MM.1S (cell line): ENCODE measurements at regions not wholly inside any gene's neighbourhood (a gene's known extent, or its start where the extent isn't known, plus 50 kb on each side); places are given as distances from the start of the nearest gene placed in this dataset.

ENCODE experiments used
- DNase-seq: peaks from one replicate; pipeline ENCODE4 v3.0.0-alpha.2; 2015
- H2AFZ ChIP-seq: fragments of 300-600 bp; sonication (generic); 2 replicates; pipeline ENCODE4 v1.6.0; 2016; ENCODE audit warnings: antibody characterized with exemption, low read length
- H3F3A ChIP-seq: fragments of 300-600 bp; sonication (generic); 2 replicates; pipeline ENCODE4 v1.6.1; 2016; ENCODE audit warnings: mild to moderate bottlenecking, antibody characterized with exemption, low read length, moderate library complexity, mixed read lengths; ENCODE audit not compliant: insufficient read depth
- H3K27ac ChIP-seq: fragments of 300-600 bp; sonication (generic); 2 replicates; pipeline ENCODE4 v1.5.1; 2016; ENCODE audit warnings: mild to moderate bottlenecking, low read length
- H3K27me3 ChIP-seq: fragments of 300-600 bp; sonication (generic); replicated peaks from 2 replicates; pipeline ENCODE4 v1.6.0; 2016; ENCODE audit warnings: low read length; ENCODE audit not compliant: insufficient read depth
- H3K36me3 ChIP-seq: fragments of 300-600 bp; sonication (generic); replicated peaks from 2 replicates; pipeline ENCODE4 v1.6.1; 2016; ENCODE audit warnings: mild to moderate bottlenecking, low read length, mixed read lengths; ENCODE audit not compliant: insufficient read depth
- H3K4me1 ChIP-seq: fragments of 300-600 bp; sonication (generic); 2 replicates; pipeline ENCODE4 v1.6.1; 2016; ENCODE audit warnings: low read length, mixed read lengths
- H3K4me2 ChIP-seq: fragments of 300-600 bp; sonication (generic); 2 replicates; pipeline ENCODE4 v1.6.0; 2016; ENCODE audit warnings: low read depth, low read length
- H3K4me3 ChIP-seq: fragments of 300-600 bp; sonication (generic); 2 replicates; pipeline ENCODE4 v1.5.1; 2016; ENCODE audit warnings: low read length, mixed read lengths
- H3K79me2 ChIP-seq: fragments of 300-600 bp; sonication (generic); 2 replicates; pipeline ENCODE4 v1.6.1; 2016; ENCODE audit warnings: mixed run types, low read length, mixed read lengths
- H3K9ac ChIP-seq: fragments of 300-600 bp; sonication (generic); 2 replicates; pipeline ENCODE4 v1.6.1; 2016; ENCODE audit warnings: low read length, mixed read lengths
- H3K9me2 ChIP-seq: fragments of 300-600 bp; sonication (generic); replicated peaks from 2 replicates; pipeline ENCODE4 v1.6.1; 2016; ENCODE audit warnings: mild to moderate bottlenecking, low read length, mixed read lengths; ENCODE audit not compliant: insufficient read depth
- H3K9me3 ChIP-seq: fragments of 300-600 bp; sonication (generic); replicated peaks from 2 replicates; pipeline ENCODE4 v1.6.1; 2016; ENCODE audit warnings: mild to moderate bottlenecking, low read length, mixed read lengths; ENCODE audit not compliant: insufficient read depth
- H4K20me1 ChIP-seq: fragments of 300-600 bp; sonication (generic); 2 replicates; pipeline ENCODE4 v1.6.1; 2016; ENCODE audit warnings: mild to moderate bottlenecking, low read length, moderate library complexity, mixed read lengths; ENCODE audit not compliant: insufficient read depth
- CTCF ChIP-seq: fragments of 300-600 bp; sonication (generic); IDR thresholded peaks from 2 replicates; pipeline ENCODE4 v1.5.1; 2016; ENCODE audit warnings: antibody characterized with exemption, low read length, mixed read lengths
- EZH2 ChIP-seq: fragments of 300-600 bp; sonication (generic); optimal IDR thresholded peaks from 2 replicates; pipeline ENCODE3; 2017; ENCODE audit warnings: low read depth, mild to moderate bottlenecking, antibody characterized with exemption, low read length, mixed read lengths
- EZH2phosphoT487 ChIP-seq: fragments of 300-600 bp; sonication (generic); IDR thresholded peaks from 2 replicates; pipeline ENCODE4 v1.6.1; 2018; ENCODE audit warnings: antibody characterized with exemption, low read length

GRCh38 chr2:200757399-200757798, 54.3 kb upstream of the BZW1 start:
- H3K36me3 ChIP-seq, result no peaks in the 10 kb centered on the region
- H3K27ac ChIP-seq, result no peak overlapping the region
- no peaks in the 10 kb centered on the region for H3K9me2 ChIP-seq
- no peaks in the 10 kb centered on the region for H3K9me3 ChIP-seq
- no peaks in the 10 kb centered on the region for H3K4me1 ChIP-seq
- no peaks in the 10 kb centered on the region for H3K27me3 ChIP-seq
- H2AFZ ChIP-seq, result no peak overlapping the region
- H3K9ac ChIP-seq, result no peak overlapping the region
- no peaks in the 10 kb centered on the region for H4K20me1 ChIP-seq
- no peak overlapping the region for H3K4me3 ChIP-seq
- H3K4me2 ChIP-seq, result no peak overlapping the region
- no peaks in the 10 kb centered on the region for H3F3A ChIP-seq
- H3K79me2 ChIP-seq, result no peaks in the 10 kb centered on the region
- no peak for TF ChIP-seq CTCF
- TF ChIP-seq EZH2, result no peak
- no peak for TF ChIP-seq EZH2phosphoT487
- no peak for DNase-seq

DNA sequence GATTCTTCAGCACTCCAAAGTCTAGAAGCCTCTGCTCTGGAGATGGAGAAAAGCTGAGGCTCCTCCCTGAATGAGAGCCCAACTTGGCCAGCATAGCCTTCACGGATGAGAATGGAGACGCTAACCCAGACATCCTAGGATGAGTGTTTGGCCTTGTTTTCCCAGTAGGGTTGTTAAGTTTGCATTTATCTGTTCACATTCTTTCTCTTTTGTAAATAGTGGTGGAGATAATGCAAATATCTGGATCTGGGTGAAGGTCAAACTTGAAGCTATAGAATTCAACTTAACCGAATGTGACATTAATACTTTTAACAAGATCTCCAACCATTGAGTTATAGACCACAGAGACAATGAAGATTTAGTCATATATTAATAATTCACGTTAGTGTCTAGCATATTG, 53.4 kb upstream of the BZW1 start:
- Histone ChIP-seq H3F3A (no peaks in the 10 kb centered on the region), H3K27me3 (no peaks in the 10 kb centered on the region), H3K9ac (no peak overlapping the region), H3K4me1 (no peaks in the 10 kb centered on the region), H4K20me1 (no peaks in the 10 kb centered on the region), H3K4me2 (no peak overlapping the region), H3K4me3 (no peak overlapping the region), H3K36me3 (no peaks in the 10 kb centered on the region), H3K79me2 (no peaks in the 10 kb centered on the region), H3K9me3 (no peaks in the 10 kb centered on the region), H3K9me2 (no peaks in the 10 kb centered on the region), H3K27ac (no peak overlapping the region), H2AFZ (no peak overlapping the region)
- TF ChIP-seq CTCF, result no peak
- no peak for TF ChIP-seq EZH2
- no peak for TF ChIP-seq EZH2phosphoT487
- no peak for DNase-seq

GRCh38 chr2:200761266-200761665, 50.4 kb upstream of the BZW1 start:
- Histone ChIP-seq H3K4me2 (no peak overlapping the region), H3F3A (no peaks in the 10 kb centered on the region), H3K36me3 (no peaks in the 10 kb centered on the region), H3K9ac (no peak overlapping the region), H3K4me3 (no peak overlapping the region), H3K4me1 (no peaks in the 10 kb centered on the region), H4K20me1 (no peaks in the 10 kb centered on the region), H3K79me2 (no peaks in the 10 kb centered on the region), H3K27ac (no peak overlapping the region), H3K9me3 (no peaks in the 10 kb centered on the region), H3K27me3 (no peaks in the 10 kb centered on the region), H2AFZ (no peak overlapping the region), H3K9me2 (no peaks in the 10 kb centered on the region)
- TF ChIP-seq EZH2, result no peak
- TF ChIP-seq EZH2phosphoT487, result no peak
- TF ChIP-seq CTCF, result no peak
- DNase-seq, result no peak
